AG10803 (cell line): ENCODE measurements at regions not wholly inside any gene's neighbourhood (a gene's known extent, or its start where the extent isn't known, plus 50 kb on each side); places are given as distances from the start of the nearest gene placed in this dataset.

Source experiments
- DNase-seq: peaks from one replicate; pipeline ENCODE4 v3.0.0; 2010; ENCODE audit warnings: low read depth
- H3K4me3 ChIP-seq: 2 replicates; pipeline ENCODE4 v1.5.1; 2011; ENCODE audit warnings: mild to moderate bottlenecking, low read length, control low read depth
- TF ChIP-seq, protein P1 (sequence below): conservative IDR thresholded peaks from 2 replicates; pipeline ENCODE4 v1.5.1; 2011; ENCODE audit warnings: mild to moderate bottlenecking, low read length, control low read depth, inconsistent platforms

DNA sequence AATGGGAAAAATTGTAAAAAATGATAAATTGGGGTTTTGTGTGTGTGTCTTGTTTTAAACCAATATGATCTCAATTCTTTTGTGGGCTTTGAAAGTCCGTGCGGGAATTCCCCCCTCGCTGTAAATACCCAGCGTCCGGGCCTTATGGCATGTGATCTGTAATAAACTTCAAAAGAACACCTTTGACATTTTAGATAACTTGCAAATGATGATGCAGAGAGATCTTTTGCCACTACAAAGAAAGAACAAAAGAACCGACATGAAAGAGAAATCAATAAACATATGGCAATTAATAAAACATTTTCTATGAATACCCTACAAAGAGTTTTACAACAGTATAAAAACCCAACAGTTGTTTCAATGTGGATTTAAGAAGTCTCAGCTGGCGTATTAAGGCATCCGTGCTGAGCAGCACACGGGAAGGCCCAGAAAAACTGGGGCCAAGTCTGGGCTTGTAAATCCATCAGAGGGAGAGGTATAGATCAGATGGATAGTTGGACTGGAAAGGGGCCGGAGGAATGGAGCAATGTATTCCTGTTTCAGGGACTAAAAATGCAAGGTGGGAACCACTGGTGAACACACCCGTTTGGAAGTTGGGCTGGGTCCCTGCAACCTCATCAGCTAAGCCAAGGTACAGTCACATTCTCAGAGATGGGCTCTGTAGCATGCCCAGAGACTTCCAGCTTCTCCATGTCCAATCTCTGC is 115.2 kb downstream of the IRX5 start:
- DNase-seq: no peak
- TF ChIP-seq, protein P1, sequence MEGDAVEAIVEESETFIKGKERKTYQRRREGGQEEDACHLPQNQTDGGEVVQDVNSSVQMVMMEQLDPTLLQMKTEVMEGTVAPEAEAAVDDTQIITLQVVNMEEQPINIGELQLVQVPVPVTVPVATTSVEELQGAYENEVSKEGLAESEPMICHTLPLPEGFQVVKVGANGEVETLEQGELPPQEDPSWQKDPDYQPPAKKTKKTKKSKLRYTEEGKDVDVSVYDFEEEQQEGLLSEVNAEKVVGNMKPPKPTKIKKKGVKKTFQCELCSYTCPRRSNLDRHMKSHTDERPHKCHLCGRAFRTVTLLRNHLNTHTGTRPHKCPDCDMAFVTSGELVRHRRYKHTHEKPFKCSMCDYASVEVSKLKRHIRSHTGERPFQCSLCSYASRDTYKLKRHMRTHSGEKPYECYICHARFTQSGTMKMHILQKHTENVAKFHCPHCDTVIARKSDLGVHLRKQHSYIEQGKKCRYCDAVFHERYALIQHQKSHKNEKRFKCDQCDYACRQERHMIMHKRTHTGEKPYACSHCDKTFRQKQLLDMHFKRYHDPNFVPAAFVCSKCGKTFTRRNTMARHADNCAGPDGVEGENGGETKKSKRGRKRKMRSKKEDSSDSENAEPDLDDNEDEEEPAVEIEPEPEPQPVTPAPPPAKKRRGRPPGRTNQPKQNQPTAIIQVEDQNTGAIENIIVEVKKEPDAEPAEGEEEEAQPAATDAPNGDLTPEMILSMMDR: no peak
- H3K4me3 ChIP-seq: no peak overlapping the region

DNA sequence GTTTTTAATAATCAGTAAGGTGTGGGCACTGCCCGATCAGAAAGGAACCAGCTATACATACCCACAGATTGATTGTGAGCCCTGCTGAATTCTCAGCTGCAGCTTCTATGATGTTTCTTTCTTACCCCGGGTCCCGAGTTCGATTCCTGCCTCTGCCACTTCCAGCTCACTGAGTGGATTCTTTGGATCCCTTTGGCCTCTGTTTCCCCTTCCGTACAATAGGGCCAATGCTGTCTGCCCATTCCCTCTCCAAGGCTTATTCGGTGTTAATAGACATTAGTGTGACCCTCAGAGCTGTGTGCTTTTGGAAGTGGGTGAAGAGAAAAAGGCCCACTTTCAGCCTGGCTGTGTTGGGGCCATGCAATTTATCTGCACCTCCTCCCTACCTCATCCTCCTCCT is 115.8 kb downstream of the IRX5 start:
- no peak for DNase-seq
- TF ChIP-seq, protein P1: no peak
- no peak overlapping the region for H3K4me3 ChIP-seq

DNA sequence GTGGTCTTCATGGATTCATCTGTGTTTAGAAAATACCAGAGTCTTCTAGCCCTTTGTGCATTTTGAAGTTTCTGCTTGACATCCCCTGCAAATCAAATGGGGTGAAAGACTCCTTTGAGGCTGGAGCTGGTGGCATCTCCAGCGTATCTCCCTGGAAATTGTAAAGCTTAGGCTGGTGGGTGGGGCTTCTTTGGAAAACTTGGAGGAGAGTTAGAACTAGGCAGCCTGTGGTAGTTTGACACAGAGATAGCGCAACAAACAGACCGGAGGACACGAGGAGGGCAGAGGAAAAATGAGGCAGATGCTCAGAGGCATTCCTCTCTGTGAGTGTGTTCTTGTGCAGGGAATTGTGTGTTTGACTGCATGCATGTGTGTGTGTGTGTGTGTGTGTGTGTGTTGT is 116.3 kb downstream of the IRX5 start:
- no peak overlapping the region for H3K4me3 ChIP-seq
- TF ChIP-seq, protein P1: no peak
- DNase-seq: no peak

DNA sequence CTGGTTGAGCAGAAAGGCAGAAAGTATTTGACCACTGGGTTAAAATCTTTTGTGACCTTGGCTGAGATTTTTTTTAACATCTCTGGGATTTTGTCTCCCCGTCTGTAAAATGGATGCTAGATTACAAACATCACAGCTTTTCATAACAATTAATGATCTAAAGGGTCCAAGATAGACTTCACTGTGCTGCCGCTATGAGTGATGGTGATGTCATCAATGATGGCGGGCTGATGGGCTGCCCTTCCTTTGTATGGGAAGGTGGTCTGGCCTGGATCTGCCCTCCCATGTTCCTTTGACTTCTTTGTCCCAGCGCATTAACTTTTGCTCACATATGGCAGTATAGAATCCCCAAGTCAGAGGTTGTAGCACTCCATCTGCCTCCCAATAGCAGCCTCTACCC is 116.7 kb downstream of the IRX5 start:
- DNase-seq: no peak
- TF ChIP-seq, protein P1: no peak
- H3K4me3 ChIP-seq: no peak overlapping the region

DNA sequence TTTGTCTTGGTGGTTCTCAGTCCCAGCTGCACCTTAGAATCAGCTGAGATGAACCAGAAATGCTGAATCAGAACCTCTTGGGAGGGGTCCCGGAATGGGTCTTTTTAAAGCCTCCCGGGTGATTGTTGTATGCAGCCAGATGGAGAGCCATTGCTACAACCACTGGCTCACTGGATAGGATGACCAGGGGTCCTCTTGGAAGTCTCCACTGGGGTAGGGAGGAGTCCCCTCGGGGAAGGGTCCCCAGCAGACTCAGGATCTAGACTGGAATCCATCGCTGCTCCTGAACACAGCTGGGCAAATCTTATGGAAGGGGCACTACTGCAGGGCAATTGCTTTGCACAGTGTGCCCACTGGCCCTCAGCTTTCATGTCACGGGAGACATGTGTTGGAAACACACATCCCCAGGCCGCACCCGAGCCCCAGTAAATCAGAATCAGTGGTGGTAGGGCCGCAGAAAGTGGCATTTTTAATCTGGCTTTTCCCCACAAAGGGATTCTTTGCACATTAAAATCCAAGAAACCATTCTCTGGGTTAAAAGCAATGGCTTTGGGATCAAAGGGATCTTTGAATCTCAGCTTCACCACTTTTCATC is 117.3 kb downstream of the IRX5 start:
- no peak for DNase-seq
- H3K4me3 ChIP-seq: no peak overlapping the region
- TF ChIP-seq, protein P1: no peak

DNA sequence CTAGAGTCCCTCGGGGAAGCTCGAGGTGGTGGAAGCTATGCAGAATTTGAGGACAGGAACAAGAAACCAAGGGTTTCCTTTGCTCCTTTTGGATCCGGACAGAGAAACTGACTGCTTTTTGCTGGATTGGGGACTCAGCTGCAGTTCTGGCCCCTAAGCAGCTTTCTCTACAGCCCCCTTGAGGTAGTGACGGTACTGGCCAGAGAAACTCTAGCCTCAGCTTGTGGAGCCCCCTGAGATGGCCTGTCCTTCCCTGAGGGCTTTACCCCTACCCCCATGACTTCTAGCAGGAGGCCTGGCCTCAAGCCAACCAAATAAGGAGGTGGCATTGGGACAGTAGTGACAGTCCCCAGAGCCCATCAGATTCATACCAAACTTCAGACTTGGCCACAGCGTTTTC is 118.1 kb downstream of the IRX5 start:
- no peak overlapping the region for H3K4me3 ChIP-seq
- DNase-seq: no peak
- TF ChIP-seq, protein P1: no peak

DNA sequence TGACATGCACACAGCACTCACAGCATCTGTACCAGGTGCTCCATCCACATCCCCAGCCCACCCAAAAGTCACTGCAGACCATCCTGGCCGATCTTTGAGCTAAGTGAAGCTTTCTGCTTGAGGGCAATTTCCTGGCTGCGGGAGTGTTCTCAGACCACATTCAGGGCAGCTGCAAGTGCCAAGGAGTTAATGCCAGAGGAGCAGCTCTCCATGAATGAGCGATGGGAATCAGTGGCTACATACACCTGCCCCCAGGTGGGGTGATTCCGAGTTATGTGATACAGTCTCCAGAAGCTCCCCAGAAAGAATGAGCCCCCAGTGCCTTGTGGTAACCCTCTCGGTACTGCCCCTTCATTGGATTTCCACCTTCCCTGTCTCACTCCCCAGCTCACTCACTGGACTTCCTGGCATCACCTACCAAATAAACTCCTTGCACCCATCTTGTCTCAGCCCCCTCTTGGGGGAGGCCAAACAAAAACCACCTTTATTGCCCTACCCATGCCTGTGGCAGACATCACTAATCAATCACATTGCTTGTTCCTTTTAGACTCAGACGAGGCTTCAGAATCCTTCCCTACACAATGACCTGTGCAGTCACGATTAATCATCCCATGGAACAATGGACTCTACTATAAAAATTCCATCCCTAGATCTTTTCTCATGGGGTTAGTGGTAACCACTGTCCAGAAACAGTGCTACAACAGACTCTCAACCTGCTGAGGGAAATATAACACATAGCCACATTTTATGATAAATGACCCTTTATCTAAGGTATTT is 121.1 kb downstream of the IRX5 start:
- DNase-seq: no peak
- TF ChIP-seq, protein P1: no peak

More for the DNA sequence above, 121.1 kb downstream of the IRX5 start:
- H3K4me3 ChIP-seq: no peak overlapping the region
